ENCODE measurements at regions not wholly inside any gene's neighbourhood (a gene's known extent, or its start where the extent isn't known, plus 50 kb on each side); places are given as distances from the start of the nearest gene placed in this dataset.

GRCh38 chr6:163811317-163811716, 396.8 kb downstream of the QKI start:
- H3K36me3 Mint-ChIP-seq (ENCODE audit: insufficient read depth, unreplicated experiment), result no peaks in the 10 kb centered on the region
- H3K27me3 Mint-ChIP-seq (ENCODE audit: insufficient read depth, unreplicated experiment), result no peaks in the 10 kb centered on the region
- peaks cover 7% of the 10 kb centered on the region for H3K9me3 Mint-ChIP-seq (ENCODE audit: unreplicated experiment)
- BruUV-seq (replicated peaks), result no TSS peak
- no peak for DNase-seq (ENCODE audit: unreplicated experiment)
- H3K4me3 Mint-ChIP-seq (ENCODE audit: unreplicated experiment), result no peak overlapping the region
- no peak overlapping the region for H3K27ac Mint-ChIP-seq (ENCODE audit: low read depth, unreplicated experiment)
- TF ChIP-seq CTCF (IDR thresholded peaks at IDR 0.05; ENCODE audit: unreplicated experiment), result no peak
- H3K4me1 Mint-ChIP-seq (ENCODE audit: insufficient read depth, unreplicated experiment), result peaks cover 15% of the 10 kb centered on the region
- intact Hi-C loops (cut with micrococcal nuclease), result no loop called here
- POLR2A ChIA-PET, result interaction anchor here (0.7 kb wide), 1 partner anchor 10 kb away, joined by 3 read pairs; no protein-coding TSS in a partner anchor
- CTCF ChIA-PET, result interaction anchor here (0.7 to 1.0 kb wide), 2 partner anchors 16 to 791 kb away, joined by 3 to 4 read pairs; no protein-coding TSS in a partner anchor

- H3K4me3 Mint-ChIP-seq (ENCODE audit: unreplicated experiment), result no peak overlapping the region
Measured at GRCh38 chr6:163809364-163809763, 394.8 kb downstream of the QKI start.

GRCh38 chr6:163808871-163809270, 394.4 kb downstream of the QKI start:
- no TSS peak for BruUV-seq (replicated peaks)
- H3K4me3 Mint-ChIP-seq (ENCODE audit: unreplicated experiment), result no peak overlapping the region
- H3K4me1 Mint-ChIP-seq (ENCODE audit: insufficient read depth, unreplicated experiment), result peaks cover 2% of the 10 kb centered on the region
- no peaks in the 10 kb centered on the region for H3K27me3 Mint-ChIP-seq (ENCODE audit: insufficient read depth, unreplicated experiment)
- no peaks in the 10 kb centered on the region for H3K36me3 Mint-ChIP-seq (ENCODE audit: insufficient read depth, unreplicated experiment)
- H3K27ac Mint-ChIP-seq (ENCODE audit: low read depth, unreplicated experiment), result no peak overlapping the region
- TF ChIP-seq CTCF (IDR thresholded peaks at IDR 0.05; ENCODE audit: unreplicated experiment), result no peak
- no peak for DNase-seq (ENCODE audit: unreplicated experiment)
- ChIA-PET CTCF (interaction anchor here (0.7 kb wide), 1 partner anchor 19 kb away, joined by 3 read pairs; no protein-coding TSS in a partner anchor), POLR2A (no interaction called here)
- intact Hi-C loops (cut with micrococcal nuclease), result no loop called here
- H3K9me3 Mint-ChIP-seq (ENCODE audit: unreplicated experiment), result peaks cover 2% of the 10 kb centered on the region

More at GRCh38 chr6:163809364-163809763, 394.8 kb downstream of the QKI start:
- ChIA-PET POLR2A (no interaction called here), CTCF (interaction anchor here (0.7 kb wide), 1 partner anchor 18 kb away, joined by 3 read pairs; no protein-coding TSS in a partner anchor)
- no peaks in the 10 kb centered on the region for H3K36me3 Mint-ChIP-seq (ENCODE audit: insufficient read depth, unreplicated experiment)
- TF ChIP-seq CTCF (IDR thresholded peaks at IDR 0.05; ENCODE audit: unreplicated experiment), result no peak
- no peak for DNase-seq (ENCODE audit: unreplicated experiment)
- no TSS peak for BruUV-seq (replicated peaks)
- peaks cover 7% of the 10 kb centered on the region for H3K4me1 Mint-ChIP-seq (ENCODE audit: insufficient read depth, unreplicated experiment)
- H3K27me3 Mint-ChIP-seq (ENCODE audit: insufficient read depth, unreplicated experiment), result no peaks in the 10 kb centered on the region
- intact Hi-C loops (cut with micrococcal nuclease), result no loop called here
- no peak overlapping the region for H3K27ac Mint-ChIP-seq (ENCODE audit: low read depth, unreplicated experiment)
- H3K9me3 Mint-ChIP-seq (ENCODE audit: unreplicated experiment), result peaks cover 7% of the 10 kb centered on the region

- Mint-ChIP-seq H3K9me3 (ENCODE audit: unreplicated experiment) (no peaks in the 10 kb centered on the region), H3K36me3 (ENCODE audit: insufficient read depth, unreplicated experiment) (no peaks in the 10 kb centered on the region), H3K27me3 (ENCODE audit: insufficient read depth, unreplicated experiment) (no peaks in the 10 kb centered on the region), H3K4me3 (ENCODE audit: unreplicated experiment) (no peak overlapping the region), H3K27ac (ENCODE audit: low read depth, unreplicated experiment) (no peak overlapping the region), H3K4me1 (ENCODE audit: insufficient read depth, unreplicated experiment) (no peaks in the 10 kb centered on the region)
- no peak for TF ChIP-seq CTCF (IDR thresholded peaks at IDR 0.05; ENCODE audit: unreplicated experiment)
- intact Hi-C loops (cut with micrococcal nuclease), result no loop called here
- no TSS peak for BruUV-seq (replicated peaks)
- ChIA-PET POLR2A (no interaction called here), CTCF (no interaction called here)
- DNase-seq (ENCODE audit: unreplicated experiment), result no peak
Measured at GRCh38 chr6:163808231-163808630, 393.7 kb downstream of the QKI start.
